ENCODE measurements at regions not wholly inside any gene's neighbourhood (a gene's known extent, or its start where the extent isn't known, plus 50 kb on each side); places are given as distances from the start of the nearest gene placed in this dataset.

DNA sequence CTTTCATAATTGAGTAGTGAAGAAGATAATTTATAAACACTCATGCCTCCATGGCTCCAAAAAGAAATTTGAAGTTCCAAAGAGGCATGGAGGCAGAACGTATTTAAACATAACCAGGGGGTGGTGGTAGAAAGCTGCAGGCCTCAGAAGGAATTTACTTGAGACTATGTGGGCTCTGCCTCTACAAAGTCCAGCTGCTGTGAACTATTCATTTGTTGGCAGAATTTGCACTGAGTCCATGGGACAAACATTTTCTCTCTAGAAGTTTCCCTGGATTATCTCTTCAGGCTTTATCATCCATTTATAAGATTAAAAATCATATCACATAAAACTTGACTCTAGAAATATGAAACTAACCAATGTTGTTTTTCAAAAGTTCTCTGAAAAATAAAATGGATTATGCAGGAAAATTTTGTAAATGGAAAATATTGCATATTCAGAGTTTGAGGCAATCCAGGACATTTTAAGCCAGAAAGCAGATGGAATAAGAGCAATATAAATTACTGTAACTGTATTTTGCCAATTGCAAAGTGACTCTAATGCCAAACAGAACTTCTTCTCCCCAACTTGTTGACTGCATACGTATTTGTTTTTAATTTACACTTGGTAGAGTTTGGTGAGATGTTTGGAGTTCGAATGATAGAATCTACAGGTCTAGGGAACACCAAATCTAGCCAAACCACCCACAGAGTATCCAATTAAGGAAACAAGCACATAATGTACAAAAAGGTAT lies 258.2 kb downstream of the ENC1 start:
- no peak for DNase-seq (ENCODE audit: low read depth in 2 of 3, low spot score in 2 of 3)

DNA sequence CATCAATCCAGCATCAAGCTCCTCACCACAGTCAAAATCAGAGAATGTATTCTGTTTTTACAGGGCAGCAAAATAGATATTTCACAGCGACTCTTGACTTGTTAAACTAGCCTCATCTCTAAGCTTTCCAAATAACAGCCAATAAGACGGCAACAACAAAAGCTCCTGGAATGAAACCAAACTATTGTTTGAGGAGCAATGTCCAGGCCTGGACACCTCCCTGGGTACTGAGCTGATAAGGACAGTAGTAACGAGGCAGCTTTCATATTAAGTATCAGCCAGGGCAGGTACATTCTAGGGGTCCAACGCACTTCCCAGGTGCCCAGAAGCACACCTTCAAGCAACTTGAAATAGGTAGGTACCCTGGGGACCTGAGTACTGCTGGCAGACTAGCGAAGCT lies 260.3 kb downstream of the ENC1 start:
- DNase-seq (ENCODE audit: low read depth in 2 of 3, low spot score in 2 of 3): no peak

DNA sequence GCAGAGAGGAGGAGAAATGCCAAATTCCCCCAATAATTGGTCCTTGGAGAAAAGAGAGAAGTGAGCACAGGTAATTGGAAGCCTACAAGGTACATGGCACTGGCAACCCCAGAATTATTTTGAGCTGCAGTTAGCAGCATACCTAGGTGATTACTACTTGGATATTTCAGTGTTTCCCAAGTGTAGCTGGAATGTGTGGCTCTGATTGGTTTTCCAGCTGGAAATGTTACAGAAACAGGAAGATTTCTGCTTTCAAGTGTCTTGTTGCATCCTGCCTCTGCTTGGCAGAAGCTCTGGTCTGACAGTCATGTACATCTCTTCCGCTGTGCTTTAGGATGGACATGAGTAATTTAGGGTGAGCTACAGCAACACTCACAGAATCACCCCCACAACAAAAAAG lies 262.1 kb downstream of the ENC1 start:
- no peak for DNase-seq (ENCODE audit: low read depth in 2 of 3, low spot score in 2 of 3)

DNA sequence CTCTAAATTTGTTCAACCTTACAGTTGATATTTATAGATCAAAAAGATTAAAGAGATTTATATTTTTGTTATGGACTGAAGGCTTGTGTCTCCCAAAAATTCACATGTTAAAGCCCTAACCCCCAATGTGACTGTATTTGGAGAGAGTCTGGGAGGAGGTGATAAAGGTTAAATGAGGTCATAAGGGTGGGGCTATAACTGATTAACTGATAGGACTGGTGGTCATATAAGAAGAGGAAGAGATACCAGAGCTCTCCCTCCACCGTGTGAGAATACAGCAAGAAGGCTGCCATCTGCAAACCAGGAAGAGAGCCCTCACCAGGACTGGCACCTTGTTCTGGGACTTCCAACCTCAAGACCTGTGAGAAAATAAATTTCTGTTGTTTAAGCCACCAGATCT lies 264.3 kb downstream of the ENC1 start:
- DNase-seq (ENCODE audit: low read depth in 2 of 3, low spot score in 2 of 3): no peak

DNA sequence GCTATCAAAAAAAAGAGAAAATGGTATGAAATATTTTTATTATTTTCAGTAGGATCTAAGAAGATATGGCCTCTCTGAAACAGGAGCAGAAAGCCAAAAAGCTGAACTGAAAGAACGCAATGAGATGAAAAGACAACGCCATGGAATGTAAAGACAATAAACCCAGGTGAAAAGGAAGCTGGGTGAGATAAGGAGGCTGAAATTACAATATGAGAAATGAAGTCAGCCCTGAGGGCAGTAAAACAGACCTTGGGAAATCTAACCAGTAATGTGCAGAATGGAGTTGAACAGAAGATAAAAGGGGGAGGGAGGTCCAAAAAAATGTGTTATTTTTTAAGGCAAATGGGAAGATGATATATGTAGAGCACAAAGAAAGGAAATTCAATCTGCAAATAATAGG lies 265.3 kb downstream of the ENC1 start:
- DNase-seq (ENCODE audit: low read depth in 2 of 3, low spot score in 2 of 3): no peak

DNA sequence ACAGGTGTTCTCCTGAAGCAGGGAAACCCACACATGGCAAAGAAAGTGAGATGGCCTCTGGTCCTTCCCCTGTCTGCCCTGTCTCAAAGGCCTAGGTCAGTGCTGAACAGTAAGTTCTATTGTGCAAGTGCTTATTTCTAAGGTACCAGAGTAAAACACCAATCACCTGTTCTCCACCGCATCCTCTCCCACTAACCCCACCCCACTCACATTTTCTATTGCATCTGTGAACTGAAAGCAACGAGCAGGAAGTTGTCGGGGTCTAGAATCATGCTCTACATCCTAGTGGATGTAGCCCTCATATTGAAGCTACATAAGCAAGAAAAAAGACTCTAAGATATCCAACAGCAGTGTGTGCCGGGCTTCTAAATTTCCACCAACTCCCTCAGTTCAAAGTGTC lies 265.9 kb downstream of the ENC1 start:
- DNase-seq (ENCODE audit: low read depth in 2 of 3, low spot score in 2 of 3): no peak

DNA sequence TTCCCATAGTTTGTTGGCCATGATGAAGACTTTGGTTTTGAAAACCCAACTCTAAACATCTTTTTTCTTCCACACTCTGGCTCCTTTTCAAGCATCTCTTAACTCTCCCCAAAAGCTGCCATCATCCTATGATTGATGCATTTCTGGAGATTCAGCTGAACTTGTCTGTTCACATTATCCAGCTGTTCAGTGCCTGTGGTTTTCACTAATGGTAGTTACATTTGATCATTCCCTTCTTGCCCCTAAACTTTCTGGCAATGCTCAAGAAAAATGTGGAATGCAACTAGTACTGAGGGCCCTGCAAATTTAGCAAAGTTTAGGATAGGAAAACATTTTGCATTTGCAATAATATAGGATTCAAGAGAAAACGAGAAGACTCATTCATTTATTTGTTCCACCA lies 267.5 kb downstream of the ENC1 start:
- DNase-seq (ENCODE audit: low read depth in 2 of 3, low spot score in 2 of 3): no peak

DNA sequence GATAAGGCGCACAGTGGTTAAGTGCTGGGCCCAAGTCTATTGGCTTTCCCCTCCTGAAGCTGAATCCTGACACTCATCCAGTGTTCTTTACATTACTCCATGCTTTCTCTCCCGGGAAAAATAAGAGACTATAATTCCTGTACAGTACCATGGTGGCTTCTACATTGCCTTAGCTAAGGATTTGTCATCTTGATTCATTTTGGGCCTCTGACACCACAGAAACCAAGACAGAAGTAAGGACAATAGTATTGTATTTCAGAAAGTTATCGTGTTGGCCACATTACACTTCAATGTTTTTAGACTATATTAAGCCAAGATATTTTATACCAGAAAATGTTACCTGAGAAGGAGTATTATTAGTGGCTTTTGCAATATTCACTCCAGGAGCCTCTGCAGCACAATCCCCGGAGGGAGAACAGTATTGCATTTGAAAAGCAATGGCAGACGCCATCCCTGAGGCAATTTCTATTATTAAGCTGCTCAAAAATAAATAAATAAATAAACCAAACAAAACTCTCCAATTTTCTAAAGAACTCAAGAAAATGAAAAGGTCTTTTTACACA lies 267.9 kb downstream of the ENC1 start:
- no peak for DNase-seq (ENCODE audit: low read depth in 2 of 3, low spot score in 2 of 3)

DNA sequence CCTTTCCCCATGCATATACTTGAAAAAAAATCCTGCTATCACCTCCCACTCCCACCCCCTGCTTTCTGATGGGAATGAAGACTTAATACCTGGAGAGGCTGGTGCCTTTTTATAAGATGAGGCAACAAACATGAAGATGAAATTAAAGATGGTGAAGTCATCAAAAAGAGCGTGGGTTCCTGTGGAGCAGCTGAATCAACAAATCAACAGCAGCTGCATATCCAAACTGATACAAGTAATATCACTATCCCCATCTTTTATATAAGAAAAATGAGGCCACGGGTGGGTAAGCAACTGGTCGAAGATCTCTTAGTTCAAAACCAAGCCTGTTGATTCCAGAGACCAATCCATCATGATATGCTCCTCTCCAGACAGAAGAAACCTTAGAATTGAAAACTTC lies 268.5 kb downstream of the ENC1 start:
- DNase-seq (ENCODE audit: low read depth in 2 of 3, low spot score in 2 of 3): no peak

DNA sequence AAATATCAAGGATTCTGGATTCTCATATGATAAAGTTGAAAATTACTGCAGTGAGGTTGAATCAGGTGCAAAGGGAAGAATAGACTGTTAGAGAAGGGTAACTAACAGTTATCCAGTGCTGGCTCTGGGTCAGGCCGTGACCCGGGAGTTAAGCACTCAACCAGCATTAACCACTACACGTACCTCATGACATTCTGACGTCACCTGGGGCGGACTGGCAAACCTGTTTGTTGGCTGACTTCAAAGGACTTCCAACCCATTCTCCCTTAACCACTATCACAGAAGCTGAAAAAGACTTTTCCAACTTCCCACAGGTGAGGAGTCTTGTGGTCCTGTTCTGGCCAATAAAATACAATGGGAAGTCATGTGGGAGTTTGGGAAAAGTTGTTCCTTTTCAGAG lies 268.9 kb downstream of the ENC1 start:
- DNase-seq (ENCODE audit: low read depth in 2 of 3, low spot score in 2 of 3): no peak

DNA sequence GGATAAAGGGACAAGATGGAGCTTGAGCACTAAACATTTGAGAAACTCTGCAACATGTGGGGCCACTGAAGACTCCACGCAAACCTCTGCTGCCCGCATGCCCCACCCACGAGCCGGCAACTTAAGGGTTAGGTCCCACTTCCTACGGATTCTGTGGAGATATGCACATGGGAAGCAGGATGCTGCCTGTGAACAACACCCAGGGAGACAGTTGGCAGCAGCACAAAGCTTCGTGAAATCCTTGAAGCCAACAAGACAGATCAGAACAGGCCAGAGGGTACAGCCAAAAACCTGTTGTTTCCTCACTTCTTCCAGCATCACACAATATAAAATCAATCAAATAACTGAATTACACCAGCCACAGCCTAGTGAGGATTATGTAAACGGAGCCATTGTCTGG lies 270.4 kb downstream of the ENC1 start:
- DNase-seq (ENCODE audit: low read depth in 2 of 3, low spot score in 2 of 3): no peak

DNA sequence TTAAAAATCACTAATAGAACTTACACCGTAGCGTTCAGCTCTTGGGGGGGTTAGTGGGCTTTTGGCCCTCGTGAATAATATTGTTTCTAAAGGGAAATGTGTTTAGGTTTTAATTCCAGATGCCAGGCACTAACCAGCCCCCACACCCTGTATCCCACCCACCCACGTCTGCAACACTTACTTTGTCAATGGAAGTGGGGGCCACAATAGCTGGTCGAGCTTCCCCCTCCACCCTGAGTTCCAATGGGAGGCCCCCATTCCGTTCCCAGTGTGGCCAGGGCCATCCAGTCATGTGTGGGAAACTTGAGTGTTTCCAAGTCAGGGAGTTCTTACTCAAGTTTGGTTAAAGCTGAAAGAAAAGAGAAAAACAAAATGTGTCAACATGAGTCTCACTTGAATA lies 271.4 kb downstream of the ENC1 start:
- DNase-seq (ENCODE audit: low read depth in 2 of 3, low spot score in 2 of 3): no peak

DNA sequence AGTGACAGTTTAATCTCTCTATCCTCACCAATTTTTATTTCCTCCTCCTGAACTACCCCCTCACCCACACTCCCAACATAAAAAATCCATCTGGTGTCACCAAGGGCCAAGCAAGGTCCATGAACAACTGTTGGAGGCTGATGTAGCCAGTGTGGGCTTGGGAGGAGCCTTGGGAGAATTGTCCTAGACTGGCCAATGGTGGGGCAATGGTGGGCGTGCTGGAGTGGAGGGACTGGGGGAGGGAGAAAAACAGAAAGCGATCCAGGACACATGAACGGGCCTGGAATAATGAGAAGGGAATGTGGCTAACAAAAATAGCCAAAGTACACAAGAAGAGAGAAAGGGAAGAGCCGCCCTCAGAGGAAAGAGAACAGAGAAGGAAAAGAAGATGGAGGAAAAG lies 272.6 kb downstream of the ENC1 start:
- no peak for DNase-seq (ENCODE audit: low read depth in 2 of 3, low spot score in 2 of 3)

DNA sequence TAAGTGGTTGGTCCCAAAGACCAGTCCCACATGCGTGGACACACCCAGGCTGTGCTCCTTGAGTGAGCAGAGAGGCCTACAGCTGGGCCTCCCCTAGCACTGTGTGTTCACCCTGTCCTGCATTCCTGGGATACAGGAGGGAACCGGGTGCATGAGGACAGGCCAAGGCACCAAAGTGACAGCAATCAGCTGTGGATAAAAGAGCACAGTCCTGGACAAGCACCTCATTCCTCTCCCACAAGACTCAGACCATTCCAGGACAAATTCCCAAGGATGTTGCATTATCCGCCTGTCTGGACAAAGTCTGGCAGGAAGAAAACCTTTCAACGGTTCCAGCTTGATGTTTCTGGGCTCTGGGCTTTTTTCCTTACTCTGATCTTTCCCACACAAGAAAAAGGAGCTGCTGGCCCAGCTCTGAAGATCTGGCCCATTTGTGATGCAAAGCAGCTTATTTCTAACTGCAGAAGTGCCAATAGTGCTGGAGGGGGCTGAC lies 273.2 kb downstream of the ENC1 start:
- DNase-seq (ENCODE audit: low read depth in 2 of 3, low spot score in 2 of 3): no peak

DNA sequence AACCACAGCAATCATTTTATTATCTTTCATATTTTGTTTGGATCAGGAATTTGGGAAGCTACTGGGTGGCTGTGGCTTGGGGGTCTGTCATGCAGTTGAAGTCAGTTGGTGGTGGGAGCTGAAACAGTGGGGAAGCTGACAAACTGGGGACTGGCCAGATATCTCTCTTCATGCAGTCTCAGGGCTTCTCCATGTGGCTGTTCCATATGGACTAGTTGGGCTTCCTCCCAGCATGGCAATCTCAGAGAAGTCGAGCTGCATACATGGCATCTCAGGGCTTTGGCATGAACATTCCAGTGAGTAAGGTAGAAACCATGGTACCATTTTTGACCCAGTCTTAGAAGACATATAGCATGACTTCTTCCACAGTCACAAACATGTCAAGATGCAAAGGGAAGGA lies 274.8 kb downstream of the ENC1 start:
- DNase-seq (ENCODE audit: low read depth in 2 of 3, low spot score in 2 of 3): no peak

DNA sequence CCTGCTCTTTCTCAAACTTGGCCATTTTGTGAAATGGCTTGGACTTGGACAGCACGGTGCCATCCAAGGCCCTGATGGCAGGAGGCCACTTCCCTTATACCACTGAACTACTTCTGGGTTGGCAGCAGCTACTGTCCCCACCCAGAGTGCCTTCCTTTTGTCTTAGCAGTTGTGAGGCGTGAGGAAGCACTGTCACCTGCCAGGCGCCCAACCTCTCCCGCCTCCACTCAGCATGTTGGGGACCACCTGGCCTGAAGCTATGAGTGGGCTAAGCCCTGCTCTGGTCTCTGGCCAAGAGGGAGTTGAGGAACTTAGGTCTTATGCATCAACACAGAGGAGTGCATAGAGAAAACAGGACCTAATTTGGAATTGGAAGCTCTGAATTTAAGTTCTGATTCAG lies 276.0 kb downstream of the ENC1 start:
- DNase-seq (ENCODE audit: low read depth in 2 of 3, low spot score in 2 of 3): no peak

DNA sequence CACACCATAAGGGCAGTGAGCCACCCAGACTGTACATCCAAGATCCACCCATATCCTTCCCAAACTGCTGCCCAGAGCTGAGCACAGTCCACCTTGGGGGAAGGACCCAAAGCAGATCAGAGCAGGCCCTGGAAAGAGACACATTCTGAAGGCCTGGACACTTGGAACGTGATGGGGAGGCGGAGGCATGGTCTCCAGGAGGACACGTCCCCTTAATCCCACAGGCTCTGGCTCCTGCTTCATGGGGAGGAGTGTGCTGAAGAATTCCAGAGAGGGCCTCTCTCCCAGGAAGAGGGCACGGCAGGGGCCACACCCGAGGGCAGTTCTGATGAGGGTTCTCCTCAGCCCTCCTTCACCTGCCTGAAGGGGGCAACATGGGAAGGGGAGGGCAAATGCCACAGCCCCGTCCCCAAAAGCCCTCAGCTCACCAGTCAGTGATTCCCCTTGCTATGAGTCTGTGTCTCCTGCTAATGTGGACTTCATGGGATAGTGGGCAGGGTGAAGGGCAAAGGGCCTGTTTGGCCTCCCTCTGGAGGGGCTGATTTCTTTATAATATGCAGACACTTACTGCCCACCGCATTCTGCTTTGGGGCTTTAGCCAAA lies 276.8 kb downstream of the ENC1 start:
- DNase-seq (ENCODE audit: low read depth in 2 of 3, low spot score in 2 of 3): no peak

DNA sequence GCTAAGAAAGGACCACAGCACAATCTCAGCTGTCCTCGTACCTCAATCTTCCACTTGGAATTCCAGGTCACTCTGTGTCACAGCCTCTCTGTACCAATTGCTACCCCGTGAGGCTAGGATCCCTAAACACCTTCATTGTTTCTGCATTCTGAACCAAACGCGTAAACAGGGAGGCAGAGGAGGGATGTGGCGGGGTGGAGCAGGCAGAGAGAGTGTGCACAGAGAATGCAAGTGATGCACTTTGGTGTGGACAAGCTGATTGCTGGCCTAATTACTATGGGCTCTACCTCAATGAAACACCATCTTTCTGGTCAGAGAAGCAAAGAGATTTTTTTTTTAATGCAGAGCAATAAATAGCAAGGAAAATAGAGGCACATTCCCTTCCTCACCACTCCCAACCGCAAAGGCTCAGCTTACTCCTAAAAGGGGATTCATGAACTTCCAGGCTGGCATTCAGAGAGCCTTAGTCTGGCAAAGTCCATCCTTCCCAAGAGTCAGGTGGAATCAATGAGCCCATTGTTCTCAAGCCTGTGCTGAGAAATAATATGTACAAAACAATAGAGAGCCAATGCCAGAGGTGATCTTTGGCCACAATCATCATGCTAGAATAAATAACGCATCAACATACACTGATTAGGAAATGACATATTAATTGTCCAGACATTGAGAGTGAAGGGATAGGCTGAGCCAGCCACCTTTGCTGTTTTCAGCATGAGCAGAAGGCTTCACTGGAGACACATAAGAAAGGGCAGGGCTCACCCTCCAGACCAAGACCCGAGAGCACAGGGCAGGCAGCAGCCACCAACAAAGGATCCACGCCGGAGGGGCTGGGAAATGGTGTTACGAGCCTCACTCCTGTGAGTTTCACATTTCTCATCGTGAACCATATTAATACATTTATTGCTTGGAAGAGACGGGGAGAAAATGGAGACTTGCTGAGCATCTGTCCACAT lies 278.8 kb downstream of the ENC1 start:
- no peak for DNase-seq (ENCODE audit: low read depth in 2 of 3, low spot score in 2 of 3)

DNA sequence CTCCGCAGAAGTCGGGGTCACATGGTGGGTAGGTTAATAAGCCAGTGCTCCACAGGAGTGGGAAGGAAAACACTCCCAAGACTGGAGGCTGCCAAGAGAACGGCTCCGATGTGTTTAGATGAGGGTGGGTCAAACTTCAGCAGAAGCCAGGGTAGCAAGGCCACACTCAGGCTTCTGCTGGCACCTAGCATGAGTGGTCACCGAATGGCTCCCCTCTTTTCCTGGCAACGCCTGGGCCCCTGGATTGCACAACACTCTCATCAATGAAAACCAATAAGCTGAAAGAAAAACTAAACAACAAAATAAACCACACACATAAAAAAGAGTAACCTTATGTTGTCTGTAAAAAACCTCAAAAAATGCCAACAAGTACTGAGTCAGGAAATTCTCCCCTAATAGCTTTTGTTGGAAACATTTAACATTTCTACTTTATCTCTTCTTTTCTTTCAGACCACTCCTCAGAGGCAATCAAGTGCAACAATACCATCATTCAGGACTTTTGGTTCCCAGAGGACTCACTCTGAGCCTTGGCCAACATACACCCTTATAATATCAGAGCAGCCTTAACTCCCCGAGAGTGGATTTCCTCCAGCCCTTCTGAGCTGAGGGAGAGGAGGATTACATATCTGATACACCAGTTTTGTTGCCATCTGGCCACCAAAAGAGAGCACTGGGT lies 279.9 kb downstream of the ENC1 start:
- DNase-seq (ENCODE audit: low read depth in 2 of 3, low spot score in 2 of 3): no peak

DNA sequence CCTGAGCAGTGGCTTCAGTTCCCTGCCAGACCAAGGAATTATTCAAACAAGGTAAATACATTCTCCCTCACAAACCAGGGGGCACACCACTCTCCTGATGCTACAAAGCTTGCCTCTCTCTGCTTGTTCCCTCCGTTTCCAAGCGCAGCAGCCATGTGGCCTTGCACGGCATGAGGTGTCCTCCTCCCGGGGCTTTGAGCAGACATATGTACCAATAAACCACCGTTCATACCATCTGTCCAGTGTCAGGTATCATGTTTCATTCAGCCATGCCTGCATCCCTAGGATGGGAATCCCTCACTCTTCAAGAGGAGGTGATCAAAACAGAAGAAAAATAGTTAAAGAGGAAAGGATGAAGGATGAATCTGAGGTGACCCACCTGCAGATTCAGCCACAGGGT lies 282.7 kb downstream of the ENC1 start:
- no peak for DNase-seq (ENCODE audit: low read depth in 2 of 3, low spot score in 2 of 3)

Measured in activated CD8-positive, alpha-beta memory T cell treated with anti-CD3 and anti-CD28 coated beads for 48 hours (primary cell).